ENCODE measurements at regions not wholly inside any gene's neighbourhood (a gene's known extent, or its start where the extent isn't known, plus 50 kb on each side); places are given as distances from the start of the nearest gene placed in this dataset.

- TF ChIP-seq GATA2 (IDR thresholded peaks at IDR 0.05; ENCODE audit: low read depth, low read length) (no peak), GATA3 (IDR thresholded peaks at IDR 0.05; ENCODE audit: low read depth, low read length) (no peak)
Measured at GRCh38 chr6:40904583-40905194, 134.3 kb downstream of the UNC5CL start.

Data from SH-SY5Y (cell line).